CD8-positive, alpha-beta memory T cell (primary cell): ENCODE measurements at regions not wholly inside any gene's neighbourhood (a gene's known extent, or its start where the extent isn't known, plus 50 kb on each side); places are given as distances from the start of the nearest gene placed in this dataset.

ENCODE experiments used
- CTCF ChIA-PET: fragments of 350-600 bp; sonication (Branson Sonifier 250); formaldehyde crosslinking; loops from one replicate; lab custom pipeline; 2021; ENCODE audit warnings: antibody characterized with exemption; lab: Charles Lee
- POLR2A ChIA-PET: fragments of 350-600 bp; sonication (Branson Sonifier 250); formaldehyde crosslinking; loops from one replicate; lab custom pipeline; 2021; ENCODE audit warnings: antibody characterized with exemption; lab: Charles Lee
- DNase-seq, 5 donors: peaks; one replicate each; pipeline versions ENCODE4 v3.0.0 to v3.0.0-alpha.2; 2020 to 2022; ENCODE audit warnings: mixed read lengths in 1 of 5
- H3K27ac ChIP-seq: one replicate; pipeline ENCODE4 v1.7.0; 2013; ENCODE audit warnings: low read depth, mild to moderate bottlenecking, low read length, moderate library complexity
- H3K27me3 ChIP-seq: 2 replicates; pipeline ENCODE4 v1.7.0; 2013; ENCODE audit warnings: low read length, mild to moderate bottlenecking; ENCODE audit not compliant: insufficient read depth, poor library complexity, severe bottlenecking
- H3K36me3 ChIP-seq: 2 replicates; pipeline ENCODE4 v1.7.0; 2013; ENCODE audit warnings: mild to moderate bottlenecking, low read length, moderate library complexity; ENCODE audit not compliant: insufficient read depth
- H3K4me1 ChIP-seq: 2 replicates; pipeline ENCODE4 v1.7.0; 2013; ENCODE audit warnings: mild to moderate bottlenecking, low read length, moderate library complexity; ENCODE audit not compliant: insufficient read depth
- H3K4me3 ChIP-seq: 2 replicates; pipeline ENCODE4 v1.7.0; 2013; ENCODE audit warnings: mild to moderate bottlenecking, low read length
- H3K9me3 ChIP-seq: 2 replicates; pipeline ENCODE4 v1.7.0; 2013; ENCODE audit warnings: mild to moderate bottlenecking, low read length
- H3K27ac Mint-ChIP-seq, 8 donors: one replicate each; pipeline ENCODE4 v1.8.0; 2020 to 2021; ENCODE audit warnings: mixed read lengths in 8 of 8, mild to moderate bottlenecking in 6 of 8, inconsistent platforms in 3 of 8, moderate library complexity in 3 of 8
- H3K27me3 Mint-ChIP-seq, 2 donors: one replicate each; pipeline ENCODE4 v1.8.0; 2020 to 2021; ENCODE audit warnings: mixed read lengths in 2 of 2, mild to moderate bottlenecking in 1 of 2, moderate library complexity in 1 of 2
- H3K36me3 Mint-ChIP-seq, 3 donors: one replicate each; pipeline ENCODE4 v1.8.0; 2020 to 2021; ENCODE audit warnings: mixed read lengths in 3 of 3, inconsistent platforms in 1 of 3, mild to moderate bottlenecking in 1 of 3
- H3K4me1 Mint-ChIP-seq, 3 donors: one replicate each; pipeline ENCODE4 v1.8.0; 2020 to 2021; ENCODE audit warnings: mixed read lengths in 3 of 3, inconsistent platforms in 1 of 3, mild to moderate bottlenecking in 1 of 3
- H3K4me3 Mint-ChIP-seq, 7 donors: one replicate each; pipeline ENCODE4 v1.8.0; 2020 to 2021; ENCODE audit warnings: mixed read lengths in 7 of 7, mild to moderate bottlenecking in 6 of 7, moderate library complexity in 4 of 7, inconsistent platforms in 2 of 7
- H3K9me3 Mint-ChIP-seq, 5 donors: one replicate each; pipeline ENCODE4 v1.8.0; 2020 to 2022; ENCODE audit warnings: mixed read lengths in 5 of 5, mild to moderate bottlenecking in 3 of 5, moderate library complexity in 2 of 5, inconsistent platforms in 1 of 5

GRCh38 chr5:124444147-124444775, 302.2 kb downstream of the ZNF608 start:
- Histone ChIP-seq H3K27me3 (no peaks in the 10 kb centered on the region), H3K36me3 (no peaks in the 10 kb centered on the region), H3K4me1 (no peaks in the 10 kb centered on the region), H3K27ac (no peak overlapping the region), H3K9me3 (no peaks in the 10 kb centered on the region), H3K4me3 (no peak overlapping the region)
- Mint-ChIP-seq H3K27me3 (peaks cover 0 to 4% of the 10 kb centered on the region in 2 donors), H3K27ac (no peak overlapping the region), H3K4me1 (no peaks in the 10 kb centered on the region), H3K4me3 (no peak overlapping the region), H3K9me3 (peaks cover 0 to 5% (median 2%) of the 10 kb centered on the region in 5 donors), H3K36me3 (no peaks in the 10 kb centered on the region)
- ChIA-PET CTCF (no interaction called here), POLR2A (no interaction called here)
- DNase-seq = no peak

DNA sequence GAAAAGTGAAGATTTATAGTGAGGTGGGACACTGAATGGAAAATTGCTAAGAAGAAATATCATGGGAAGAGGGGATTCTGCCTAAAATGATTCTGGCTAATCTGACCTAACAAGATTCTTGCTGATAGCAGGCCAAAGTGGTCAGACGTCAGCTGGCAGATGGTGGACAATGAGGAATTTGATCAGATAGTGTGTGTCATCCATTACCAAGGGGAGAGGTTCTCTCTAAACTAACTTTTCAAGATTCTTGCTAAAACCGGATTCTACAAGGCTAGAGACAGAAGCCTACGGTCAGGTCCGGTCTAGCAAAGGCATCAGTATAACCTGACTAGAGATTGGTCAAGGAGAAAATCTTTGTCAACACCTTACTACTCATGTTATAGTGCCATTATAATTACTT, 306.0 kb downstream of the ZNF608 start:
- H3K36me3 ChIP-seq = no peaks in the 10 kb centered on the region
- H3K27me3 Mint-ChIP-seq = peaks cover 0 to 4% of the 10 kb centered on the region in 2 donors
- POLR2A ChIA-PET = no interaction called here
- no peak overlapping the region for H3K27ac ChIP-seq
- H3K4me1 ChIP-seq = no peaks in the 10 kb centered on the region
- no peaks in the 10 kb centered on the region for H3K36me3 Mint-ChIP-seq
- no peaks in the 10 kb centered on the region for H3K27me3 ChIP-seq
- H3K9me3 Mint-ChIP-seq = peaks cover 0 to 6% (median 2%) of the 10 kb centered on the region in 5 donors
- no peaks in the 10 kb centered on the region for H3K4me1 Mint-ChIP-seq
- no peak overlapping the region for H3K4me3 ChIP-seq
- DNase-seq = no peak
- H3K9me3 ChIP-seq = no peaks in the 10 kb centered on the region
- CTCF ChIA-PET = no interaction called here
- no peak overlapping the region for H3K4me3 Mint-ChIP-seq
- H3K27ac Mint-ChIP-seq = no peak overlapping the region

GRCh38 chr5:124439609-124440008, 306.8 kb downstream of the ZNF608 start:
- Histone ChIP-seq H3K27me3 (no peaks in the 10 kb centered on the region), H3K9me3 (no peaks in the 10 kb centered on the region), H3K36me3 (no peaks in the 10 kb centered on the region), H3K4me1 (no peaks in the 10 kb centered on the region), H3K4me3 (no peak overlapping the region), H3K27ac (no peak overlapping the region)
- Mint-ChIP-seq H3K36me3 (no peaks in the 10 kb centered on the region), H3K9me3 (peaks cover 0 to 10% (median 4%) of the 10 kb centered on the region in 5 donors), H3K27me3 (peaks cover 0 to 4% of the 10 kb centered on the region in 2 donors), H3K4me1 (no peaks in the 10 kb centered on the region), H3K4me3 (no peak overlapping the region), H3K27ac (no peak overlapping the region)
- CTCF ChIA-PET = no interaction called here
- DNase-seq = no peak
- POLR2A ChIA-PET = no interaction called here

GRCh38 chr5:124438903-124439281, 307.5 kb downstream of the ZNF608 start:
- H3K4me3 Mint-ChIP-seq = no peak overlapping the region
- H3K36me3 Mint-ChIP-seq = no peaks in the 10 kb centered on the region
- H3K9me3 Mint-ChIP-seq = peaks cover 0 to 16% (median 4%) of the 10 kb centered on the region in 5 donors
- no peaks in the 10 kb centered on the region for H3K27me3 ChIP-seq
- H3K36me3 ChIP-seq = no peaks in the 10 kb centered on the region
- H3K4me1 Mint-ChIP-seq = no peaks in the 10 kb centered on the region
- no peak overlapping the region for H3K27ac ChIP-seq
- CTCF ChIA-PET = no interaction called here
- H3K27ac Mint-ChIP-seq = no peak overlapping the region
- POLR2A ChIA-PET = no interaction called here
- no peaks in the 10 kb centered on the region for H3K9me3 ChIP-seq
- no peak for DNase-seq
- no peak overlapping the region for H3K4me3 ChIP-seq
- peaks cover 0 to 4% of the 10 kb centered on the region in 2 donors for H3K27me3 Mint-ChIP-seq
- H3K4me1 ChIP-seq = no peaks in the 10 kb centered on the region

GRCh38 chr5:124438026-124438902, 308.2 kb downstream of the ZNF608 start:
- H3K27ac Mint-ChIP-seq = no peak overlapping the region
- peaks cover 0 to 4% of the 10 kb centered on the region in 2 donors for H3K27me3 Mint-ChIP-seq
- Histone ChIP-seq H3K27ac (no peak overlapping the region), H3K9me3 (no peaks in the 10 kb centered on the region), H3K4me3 (no peak overlapping the region), H3K27me3 (no peaks in the 10 kb centered on the region), H3K4me1 (no peaks in the 10 kb centered on the region), H3K36me3 (no peaks in the 10 kb centered on the region)
- ChIA-PET CTCF (no interaction called here), POLR2A (no interaction called here)
- no peaks in the 10 kb centered on the region for H3K4me1 Mint-ChIP-seq
- H3K36me3 Mint-ChIP-seq = no peaks in the 10 kb centered on the region
- no peak for DNase-seq
- peaks cover 0 to 16% (median 4%) of the 10 kb centered on the region in 5 donors for H3K9me3 Mint-ChIP-seq
- H3K4me3 Mint-ChIP-seq = no peak overlapping the region

GRCh38 chr5:124436294-124436693, 310.1 kb downstream of the ZNF608 start:
- ChIA-PET CTCF (no interaction called here), POLR2A (no interaction called here)
- Histone ChIP-seq H3K27ac (no peak overlapping the region), H3K27me3 (no peaks in the 10 kb centered on the region), H3K9me3 (no peaks in the 10 kb centered on the region), H3K4me3 (no peak overlapping the region), H3K4me1 (no peaks in the 10 kb centered on the region), H3K36me3 (no peaks in the 10 kb centered on the region)
- Mint-ChIP-seq H3K27me3 (peaks cover 0 to 4% of the 10 kb centered on the region in 2 donors), H3K4me1 (no peaks in the 10 kb centered on the region), H3K36me3 (no peaks in the 10 kb centered on the region), H3K9me3 (peaks cover 2 to 25% (median 4%) of the 10 kb centered on the region in 5 donors), H3K27ac (no peak overlapping the region), H3K4me3 (no peak overlapping the region)
- no peak for DNase-seq

DNA sequence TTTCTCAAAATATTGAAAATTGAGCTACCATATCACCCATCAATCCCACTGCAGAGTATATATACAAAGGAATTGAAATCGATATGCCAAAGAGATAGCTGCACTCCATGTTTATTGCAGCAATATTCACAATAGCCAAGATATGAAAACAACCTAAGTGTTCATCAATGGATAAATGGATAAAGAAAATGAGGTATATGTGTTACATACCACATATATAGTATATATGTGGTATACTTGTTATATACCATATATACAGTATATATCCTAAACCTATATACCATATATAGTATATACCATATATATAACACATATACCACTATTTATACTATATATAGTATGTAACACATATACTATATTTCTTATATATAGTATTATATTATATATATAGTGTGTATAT, 313.3 kb downstream of the ZNF608 start:
- Mint-ChIP-seq H3K27me3 (peaks cover 0 to 3% of the 10 kb centered on the region in 2 donors), H3K4me1 (no peaks in the 10 kb centered on the region), H3K4me3 (no peak overlapping the region), H3K36me3 (no peaks in the 10 kb centered on the region), H3K9me3 (peaks cover 2 to 42% (median 8%) of the 10 kb centered on the region in 5 donors), H3K27ac (no peak overlapping the region)
- POLR2A ChIA-PET = no interaction called here
- Histone ChIP-seq H3K9me3 (no peaks in the 10 kb centered on the region), H3K4me3 (no peak overlapping the region), H3K4me1 (no peaks in the 10 kb centered on the region), H3K27ac (no peak overlapping the region), H3K27me3 (no peaks in the 10 kb centered on the region), H3K36me3 (no peaks in the 10 kb centered on the region)
- CTCF ChIA-PET = no interaction called here
- no peak for DNase-seq

GRCh38 chr5:124421584-124421983, 324.9 kb downstream of the ZNF608 start:
- H3K27ac Mint-ChIP-seq = no peak overlapping the region
- DNase-seq = no peak
- peaks cover 0 to 1% of the 10 kb centered on the region in 2 donors for H3K27me3 Mint-ChIP-seq
- no peak overlapping the region for H3K4me3 Mint-ChIP-seq
- no peaks in the 10 kb centered on the region for H3K9me3 ChIP-seq
- no peaks in the 10 kb centered on the region for H3K4me1 ChIP-seq
- ChIA-PET POLR2A (no interaction called here), CTCF (no interaction called here)
- peaks cover 6 to 17% (median 16%) of the 10 kb centered on the region in 5 donors for H3K9me3 Mint-ChIP-seq
- H3K4me3 ChIP-seq = no peak overlapping the region
- no peaks in the 10 kb centered on the region for H3K36me3 Mint-ChIP-seq
- H3K36me3 ChIP-seq = no peaks in the 10 kb centered on the region
- H3K4me1 Mint-ChIP-seq = no peaks in the 10 kb centered on the region
- H3K27ac ChIP-seq = no peak overlapping the region
- H3K27me3 ChIP-seq = no peaks in the 10 kb centered on the region
